ENCODE measurements at regions not wholly inside any gene's neighbourhood (a gene's known extent, or its start where the extent isn't known, plus 50 kb on each side); places are given as distances from the start of the nearest gene placed in this dataset.

DNA sequence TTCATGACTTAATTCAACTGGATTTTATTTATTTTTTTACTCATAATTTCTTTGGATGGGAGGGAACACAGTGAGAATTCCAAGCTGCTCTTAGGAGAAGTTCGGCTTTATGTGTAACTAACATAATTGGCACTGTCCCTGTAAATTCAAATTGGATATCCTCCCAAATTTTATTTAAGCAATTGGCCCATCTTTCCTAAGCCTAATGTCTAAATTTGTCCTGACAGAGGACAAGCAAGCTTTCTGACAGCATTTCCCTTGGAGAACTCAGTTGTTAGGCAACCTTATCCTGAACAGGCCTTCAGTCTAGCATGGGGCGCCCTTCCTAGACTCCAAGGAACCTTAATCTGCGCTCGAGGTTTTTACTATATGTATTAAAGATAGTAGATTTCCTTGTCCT, 550.3 kb downstream of the NUF2 start:
- Mint-ChIP-seq H3K27ac (no peak overlapping the region), H3K9me3 (peaks cover 8% of the 10 kb centered on the region), H3K4me1 (ENCODE audit: low read depth) (no peaks in the 10 kb centered on the region), H3K36me3 (ENCODE audit: low read depth) (no peaks in the 10 kb centered on the region), H3K4me3 (no peak overlapping the region), H3K27me3 (no peaks in the 10 kb centered on the region)
- intact Hi-C loops (cut with micrococcal nuclease) = no loop called here

DNA sequence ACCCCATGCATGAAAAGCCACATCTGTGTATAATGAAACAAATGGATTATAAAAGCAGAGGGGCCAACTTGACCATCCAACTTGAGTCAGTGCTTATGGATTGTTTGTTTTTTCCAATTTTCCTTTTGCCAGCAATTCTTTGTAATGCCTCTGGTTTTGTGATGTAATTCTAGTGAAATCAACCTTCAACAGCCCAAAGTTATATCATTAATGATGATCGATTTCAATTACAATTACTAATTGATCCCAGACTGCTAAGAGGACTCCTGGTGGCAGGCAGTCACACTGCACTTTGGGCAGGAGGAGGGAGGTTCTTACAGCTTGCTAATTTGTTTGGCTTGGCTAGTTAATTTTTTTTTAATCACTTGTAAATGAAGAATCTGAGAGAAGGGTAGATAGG, 552.3 kb downstream of the NUF2 start:
- intact Hi-C loops (cut with micrococcal nuclease) = no loop called here
- H3K4me3 Mint-ChIP-seq = no peak overlapping the region
- H3K4me1 Mint-ChIP-seq (ENCODE audit: low read depth) = no peaks in the 10 kb centered on the region
- no peaks in the 10 kb centered on the region for H3K9me3 Mint-ChIP-seq
- no peaks in the 10 kb centered on the region for H3K27me3 Mint-ChIP-seq
- H3K36me3 Mint-ChIP-seq (ENCODE audit: low read depth) = no peaks in the 10 kb centered on the region
- H3K27ac Mint-ChIP-seq = no peak overlapping the region

DNA sequence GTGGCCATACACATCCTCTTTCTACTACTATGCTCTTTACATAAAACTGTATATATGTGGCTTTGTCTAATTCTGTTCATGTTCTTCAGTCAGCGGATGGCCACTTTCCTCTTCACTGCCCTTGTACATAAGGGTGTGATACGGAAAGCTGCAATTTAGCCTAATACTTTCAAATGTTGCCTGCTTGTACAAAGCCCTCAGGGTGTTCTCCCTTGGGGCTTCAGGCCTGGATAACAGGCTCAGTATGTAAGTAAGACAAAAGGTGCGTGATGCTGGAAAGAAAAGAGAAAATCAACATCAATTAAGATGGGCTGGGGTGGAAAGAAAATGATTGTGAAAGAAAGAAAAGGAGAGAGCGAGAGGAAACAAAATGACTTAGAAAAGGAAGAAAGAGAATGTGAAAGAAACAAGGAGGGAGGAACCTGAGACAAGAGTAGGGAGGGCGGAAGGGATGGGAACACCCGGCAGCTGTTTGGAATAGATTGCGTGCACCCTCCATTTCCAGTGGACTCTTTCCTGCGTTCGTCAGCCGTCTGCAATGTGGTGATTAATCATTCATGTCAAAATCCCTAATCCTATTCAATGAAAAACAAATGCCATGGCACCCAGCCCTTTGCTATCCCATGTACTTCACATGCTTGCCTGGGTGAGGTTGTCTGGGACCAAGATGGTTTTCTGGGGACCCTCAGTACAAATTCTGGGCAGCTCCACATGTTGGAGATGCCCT, 553.6 kb downstream of the NUF2 start:
- no peaks in the 10 kb centered on the region for H3K36me3 Mint-ChIP-seq (ENCODE audit: low read depth)
- H3K9me3 Mint-ChIP-seq = no peaks in the 10 kb centered on the region
- intact Hi-C loops (cut with micrococcal nuclease) = no loop called here
- no peak overlapping the region for H3K27ac Mint-ChIP-seq
- no peak overlapping the region for H3K4me3 Mint-ChIP-seq
- no peaks in the 10 kb centered on the region for H3K4me1 Mint-ChIP-seq (ENCODE audit: low read depth)
- H3K27me3 Mint-ChIP-seq = no peaks in the 10 kb centered on the region

DNA sequence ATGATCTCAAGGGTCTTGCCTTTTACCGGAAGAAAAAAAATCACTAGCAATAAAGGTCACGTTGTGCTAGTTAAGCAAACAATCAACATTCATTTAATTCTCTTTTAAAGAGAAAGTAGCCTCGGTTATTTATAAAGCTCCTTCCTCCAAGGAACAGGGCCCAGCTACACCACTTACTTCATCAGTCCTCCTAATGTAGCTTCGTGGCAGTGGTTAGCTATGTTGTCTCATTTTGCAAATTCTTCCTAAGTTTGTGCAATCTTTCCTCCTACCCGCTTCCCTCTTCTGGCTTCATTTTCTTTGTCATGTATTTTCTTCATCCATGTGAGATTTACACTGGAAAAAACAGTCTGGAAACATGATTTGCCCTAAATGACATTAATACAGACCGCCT, 554.2 kb downstream of the NUF2 start:
- Mint-ChIP-seq H3K27me3 (no peaks in the 10 kb centered on the region), H3K4me1 (ENCODE audit: low read depth) (no peaks in the 10 kb centered on the region), H3K27ac (no peak overlapping the region), H3K4me3 (no peak overlapping the region), H3K36me3 (ENCODE audit: low read depth) (no peaks in the 10 kb centered on the region), H3K9me3 (no peaks in the 10 kb centered on the region)
- intact Hi-C loops (cut with micrococcal nuclease) = no loop called here

DNA sequence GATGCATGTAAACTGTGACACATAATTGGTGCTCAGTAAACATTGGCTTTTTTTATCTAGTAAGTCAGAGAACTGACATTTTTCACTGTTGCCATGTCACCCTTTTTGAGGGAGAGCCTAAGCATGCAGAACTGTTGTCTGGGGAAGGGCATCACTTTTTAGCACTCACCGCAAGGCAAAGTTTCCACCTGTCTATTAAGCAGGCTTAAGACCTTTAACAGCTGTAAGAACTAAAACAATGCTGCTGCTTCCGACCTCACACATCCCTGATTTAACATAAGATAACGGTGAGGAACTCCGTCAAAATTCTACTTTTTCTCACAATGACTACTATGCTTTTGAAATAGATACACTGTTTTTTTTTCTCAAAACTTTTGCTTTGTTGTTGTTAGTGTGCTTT, 554.8 kb downstream of the NUF2 start:
- no peaks in the 10 kb centered on the region for H3K9me3 Mint-ChIP-seq
- no peaks in the 10 kb centered on the region for H3K4me1 Mint-ChIP-seq (ENCODE audit: low read depth)
- H3K4me3 Mint-ChIP-seq = no peak overlapping the region
- no peak overlapping the region for H3K27ac Mint-ChIP-seq
- intact Hi-C loops (cut with micrococcal nuclease) = no loop called here
- no peaks in the 10 kb centered on the region for H3K36me3 Mint-ChIP-seq (ENCODE audit: low read depth)
- H3K27me3 Mint-ChIP-seq = no peaks in the 10 kb centered on the region

DNA sequence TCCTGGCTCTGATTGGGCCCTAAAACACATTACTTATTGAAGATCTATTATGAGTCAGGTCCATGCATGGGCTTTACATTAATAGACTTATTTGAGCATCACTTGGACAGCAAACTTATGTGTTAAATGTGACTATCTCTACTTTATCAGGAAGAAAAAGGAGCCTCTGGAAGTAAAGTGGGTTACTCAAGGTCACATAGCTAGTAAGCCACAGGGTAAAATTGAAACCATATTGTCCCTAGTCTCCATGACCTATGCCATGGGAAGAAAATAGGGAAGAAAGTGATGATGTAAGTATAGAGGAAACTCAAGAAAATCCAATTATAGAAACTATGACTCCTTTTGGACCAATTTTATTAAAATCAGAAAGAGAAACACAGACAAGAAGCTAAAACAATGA, 555.3 kb downstream of the NUF2 start:
- H3K4me3 Mint-ChIP-seq = no peak overlapping the region
- H3K4me1 Mint-ChIP-seq (ENCODE audit: low read depth) = no peaks in the 10 kb centered on the region
- no peaks in the 10 kb centered on the region for H3K36me3 Mint-ChIP-seq (ENCODE audit: low read depth)
- H3K9me3 Mint-ChIP-seq = no peaks in the 10 kb centered on the region
- H3K27ac Mint-ChIP-seq = no peak overlapping the region
- intact Hi-C loops (cut with micrococcal nuclease) = no loop called here
- no peaks in the 10 kb centered on the region for H3K27me3 Mint-ChIP-seq

DNA sequence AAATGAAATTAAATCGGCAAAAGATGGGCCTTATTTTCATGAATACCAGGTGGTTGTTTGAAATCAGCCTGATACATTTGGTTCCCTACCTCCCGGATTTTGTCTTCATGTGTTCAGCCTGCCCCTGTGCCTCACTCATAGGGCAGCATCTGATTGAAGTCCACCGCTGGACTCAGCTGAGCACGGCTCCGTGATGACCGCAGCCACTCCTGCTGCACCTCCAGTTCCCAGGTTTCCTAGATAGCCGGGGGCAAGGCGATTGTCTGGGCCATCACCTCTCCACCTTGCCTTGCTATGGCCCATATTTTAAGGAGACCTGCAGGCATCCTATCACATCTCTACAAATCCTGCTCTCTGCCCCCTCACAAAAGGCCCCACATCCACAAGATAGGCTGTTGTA, 563.8 kb downstream of the NUF2 start:
- intact Hi-C loops (cut with micrococcal nuclease) = no loop called here
- Mint-ChIP-seq H3K36me3 (ENCODE audit: low read depth) (no peaks in the 10 kb centered on the region), H3K9me3 (no peaks in the 10 kb centered on the region), H3K27ac (no peak overlapping the region), H3K27me3 (no peaks in the 10 kb centered on the region), H3K4me3 (no peak overlapping the region), H3K4me1 (ENCODE audit: low read depth) (no peaks in the 10 kb centered on the region)

DNA sequence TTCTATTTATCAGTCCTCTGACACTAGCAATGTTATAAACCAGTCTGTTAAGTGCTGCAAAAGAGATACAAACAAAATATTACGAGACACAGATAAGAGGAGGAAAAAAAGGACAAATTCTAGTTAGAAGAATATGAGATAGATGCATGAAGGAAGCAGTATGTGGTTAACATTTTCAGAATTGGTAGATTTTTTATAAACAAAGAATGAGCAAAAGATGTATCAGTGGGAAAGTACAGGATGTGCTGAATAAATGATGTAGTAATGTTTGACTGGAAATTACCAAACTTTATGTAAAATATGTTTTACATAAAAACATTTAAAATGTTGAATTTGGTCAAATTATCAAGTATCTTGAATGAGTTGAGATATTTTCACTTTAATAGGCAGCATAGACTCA, 574.2 kb downstream of the NUF2 start:
- H3K4me3 Mint-ChIP-seq = no peak overlapping the region
- H3K36me3 Mint-ChIP-seq (ENCODE audit: low read depth) = no peaks in the 10 kb centered on the region
- H3K9me3 Mint-ChIP-seq = peaks cover 17% of the 10 kb centered on the region
- no peaks in the 10 kb centered on the region for H3K27me3 Mint-ChIP-seq
- H3K4me1 Mint-ChIP-seq (ENCODE audit: low read depth) = no peaks in the 10 kb centered on the region
- intact Hi-C loops (cut with micrococcal nuclease) = no loop called here
- H3K27ac Mint-ChIP-seq = no peak overlapping the region

DNA sequence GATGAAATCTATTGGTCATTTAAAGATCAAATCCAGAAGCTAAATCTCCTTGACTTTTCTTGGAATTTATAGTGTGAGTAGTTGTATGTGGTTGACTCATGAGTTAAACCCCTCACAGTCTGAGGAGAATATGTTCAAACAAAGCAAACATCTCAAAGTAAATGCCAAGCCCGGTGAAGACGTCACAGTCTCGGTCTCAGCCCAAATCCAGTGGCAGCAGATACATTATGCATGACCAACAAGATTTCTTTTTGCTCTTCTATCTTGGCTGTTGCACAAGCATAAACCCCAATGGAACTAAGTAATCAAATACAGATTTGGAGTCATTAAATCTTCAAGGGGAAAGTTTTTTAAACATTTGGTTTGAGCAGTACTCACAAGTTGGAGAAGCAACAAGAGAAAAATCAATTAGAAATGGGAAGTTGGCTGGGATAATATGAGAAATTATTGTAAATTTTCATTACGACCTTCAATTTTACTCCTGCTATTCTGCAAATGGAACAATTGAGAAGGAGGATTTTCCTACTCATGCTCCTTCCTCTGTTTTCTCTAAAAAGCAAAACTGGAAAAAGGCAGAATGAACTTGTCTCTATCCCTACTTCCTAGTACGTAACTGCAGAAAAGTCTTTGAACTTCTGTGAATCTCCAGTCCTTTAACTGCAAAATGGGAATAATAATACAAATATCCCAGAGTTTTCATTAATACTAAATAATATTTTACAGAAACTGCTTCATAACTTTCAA, 575.8 kb downstream of the NUF2 start:
- Mint-ChIP-seq H3K4me1 (ENCODE audit: low read depth) (no peaks in the 10 kb centered on the region), H3K27me3 (no peaks in the 10 kb centered on the region), H3K27ac (no peak overlapping the region), H3K9me3 (peaks cover 22% of the 10 kb centered on the region), H3K4me3 (no peak overlapping the region), H3K36me3 (ENCODE audit: low read depth) (no peaks in the 10 kb centered on the region)
- intact Hi-C loops (cut with micrococcal nuclease) = no loop called here

DNA sequence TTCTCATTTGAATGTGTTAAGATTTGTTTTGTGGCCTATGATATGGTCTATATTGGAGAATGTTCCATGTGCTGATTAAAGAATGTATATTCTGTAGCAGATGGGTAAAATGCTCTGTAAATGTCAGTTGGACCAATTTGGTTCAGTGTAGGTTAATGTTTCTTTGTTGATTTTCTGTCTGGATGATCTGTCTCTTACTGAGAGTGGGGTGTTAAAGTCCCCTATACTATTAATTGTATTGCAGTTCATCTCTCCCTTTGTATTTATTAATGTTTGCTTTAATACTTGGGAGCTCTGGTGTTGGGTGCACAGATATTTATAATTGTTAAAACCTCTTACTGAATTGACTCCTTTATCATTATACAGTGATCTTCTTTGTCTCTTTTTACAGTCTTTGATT, 584.5 kb downstream of the NUF2 start:
- Mint-ChIP-seq H3K27ac (no peak overlapping the region), H3K36me3 (ENCODE audit: low read depth) (no peaks in the 10 kb centered on the region), H3K27me3 (no peaks in the 10 kb centered on the region), H3K4me3 (no peak overlapping the region), H3K4me1 (ENCODE audit: low read depth) (no peaks in the 10 kb centered on the region), H3K9me3 (peaks cover 47% of the 10 kb centered on the region)
- intact Hi-C loops (cut with micrococcal nuclease) = no loop called here

DNA sequence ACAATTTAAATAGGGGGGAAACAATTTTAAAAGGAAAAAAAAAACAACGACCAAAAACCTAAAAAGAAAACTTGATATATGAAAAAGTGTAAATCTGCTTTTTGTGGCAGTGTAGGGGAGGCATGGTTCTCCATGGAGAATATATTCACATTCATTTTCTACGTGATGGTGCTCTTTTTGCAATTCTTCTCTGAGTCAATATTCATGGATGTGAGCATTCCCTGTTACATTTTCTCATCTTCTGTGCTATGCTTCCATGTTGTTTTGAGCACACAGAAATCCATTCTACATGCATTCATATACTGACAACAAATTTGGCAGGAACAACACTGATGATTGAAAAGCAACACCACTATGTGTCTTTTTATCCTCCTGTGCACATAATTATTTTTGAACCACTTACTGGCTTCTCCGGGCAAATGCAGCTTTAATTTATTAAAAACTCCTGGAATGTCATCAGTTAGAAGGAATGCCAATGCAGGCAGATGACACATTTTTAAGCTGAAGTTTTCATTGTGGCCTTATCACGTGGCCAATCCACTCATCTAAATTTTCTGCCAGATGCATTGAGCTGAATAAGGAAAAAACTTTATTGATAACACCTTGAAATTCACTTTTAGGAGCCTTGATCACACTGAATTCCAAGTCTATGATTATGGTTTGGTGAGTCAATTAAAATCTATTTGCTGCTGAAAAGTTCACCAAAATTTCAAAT, 590.6 kb downstream of the NUF2 start:
- intact Hi-C loops (cut with micrococcal nuclease) = no loop called here
- Mint-ChIP-seq H3K27me3 (no peaks in the 10 kb centered on the region), H3K4me3 (no peak overlapping the region), H3K27ac (no peak overlapping the region), H3K9me3 (peaks cover 28% of the 10 kb centered on the region), H3K4me1 (ENCODE audit: low read depth) (no peaks in the 10 kb centered on the region), H3K36me3 (ENCODE audit: low read depth) (no peaks in the 10 kb centered on the region)

DNA sequence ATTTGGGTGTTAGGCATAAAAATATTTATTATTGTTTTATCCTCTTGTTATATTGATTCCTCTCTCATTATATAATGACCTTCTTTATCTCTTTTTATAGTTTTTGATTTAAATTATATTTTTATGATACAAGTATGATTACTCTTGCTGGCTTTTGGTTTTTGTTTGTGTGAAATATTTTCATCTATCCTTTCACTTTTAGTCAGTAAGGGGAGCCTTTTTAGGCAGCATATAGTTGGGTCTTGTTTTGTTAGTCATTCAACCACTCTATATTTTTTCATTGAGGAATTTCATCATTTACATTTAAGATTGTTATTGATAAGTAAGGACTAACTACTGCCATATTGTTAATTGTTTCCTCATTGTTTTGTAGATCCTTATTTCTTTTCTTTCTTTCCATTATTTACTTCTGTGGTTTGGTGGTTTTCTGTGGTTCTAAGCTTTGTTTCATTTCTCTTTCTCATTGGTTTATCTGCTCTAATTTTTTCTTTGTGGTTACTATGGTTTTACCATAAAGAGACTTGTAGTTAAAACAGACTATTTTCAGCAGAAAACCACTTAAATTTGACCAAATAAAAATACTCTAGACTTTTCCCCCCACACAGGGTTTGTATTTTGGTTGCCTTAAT, 593.1 kb downstream of the NUF2 start:
- Mint-ChIP-seq H3K36me3 (ENCODE audit: low read depth) (no peaks in the 10 kb centered on the region), H3K27ac (no peak overlapping the region), H3K27me3 (no peaks in the 10 kb centered on the region), H3K4me3 (no peak overlapping the region), H3K9me3 (peaks cover 3% of the 10 kb centered on the region), H3K4me1 (ENCODE audit: low read depth) (no peaks in the 10 kb centered on the region)
- intact Hi-C loops (cut with micrococcal nuclease) = no loop called here

DNA sequence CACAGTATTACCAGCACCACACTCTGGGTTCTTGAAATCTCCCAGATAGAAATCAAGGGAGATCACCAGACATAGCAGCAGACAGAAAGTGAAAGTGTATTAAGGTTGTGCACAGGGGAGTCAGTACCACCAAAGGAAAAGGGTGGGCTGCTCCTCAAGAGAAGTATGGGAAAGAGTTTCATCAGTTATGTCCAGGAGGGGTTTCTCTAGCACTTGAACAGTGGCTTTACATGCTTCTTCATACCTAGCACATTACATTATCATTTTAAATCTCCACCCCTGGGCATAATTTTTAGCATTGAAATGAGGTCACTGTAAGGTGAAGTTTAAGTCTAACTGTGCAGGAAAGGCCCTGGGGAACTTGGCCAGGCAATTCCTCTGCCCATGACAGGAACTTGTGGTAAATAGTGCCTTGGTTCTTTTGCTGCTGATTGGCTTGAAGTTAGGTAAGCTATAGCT, 601.0 kb downstream of the NUF2 start:
- Mint-ChIP-seq H3K27ac (no peak overlapping the region), H3K4me1 (ENCODE audit: low read depth) (no peaks in the 10 kb centered on the region), H3K9me3 (peaks cover 9% of the 10 kb centered on the region), H3K27me3 (no peaks in the 10 kb centered on the region), H3K36me3 (ENCODE audit: low read depth) (no peaks in the 10 kb centered on the region), H3K4me3 (no peak overlapping the region)
- intact Hi-C loops (cut with micrococcal nuclease) = no loop called here

DNA sequence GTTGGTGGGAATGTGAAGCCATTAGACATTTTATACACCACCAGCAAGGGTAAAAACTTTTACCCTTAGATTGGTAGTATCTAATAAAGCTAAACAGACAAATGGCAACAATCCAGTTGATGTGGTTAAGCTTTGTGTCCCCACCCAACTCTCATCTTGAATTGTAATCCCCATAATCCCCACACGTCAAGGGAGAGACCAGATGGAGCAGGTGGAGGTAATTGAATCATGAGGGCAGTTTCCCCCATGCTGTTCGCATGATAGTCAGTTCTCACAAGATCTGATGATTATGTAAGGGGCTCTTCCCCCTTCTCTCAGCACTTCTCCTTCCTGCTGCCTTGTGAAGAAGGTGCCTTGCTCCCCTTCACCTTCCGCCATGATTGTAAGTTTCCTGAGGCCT, 602.3 kb downstream of the NUF2 start:
- H3K4me1 Mint-ChIP-seq (ENCODE audit: low read depth) = no peaks in the 10 kb centered on the region
- H3K9me3 Mint-ChIP-seq = peaks cover 9% of the 10 kb centered on the region
- H3K27me3 Mint-ChIP-seq = no peaks in the 10 kb centered on the region
- intact Hi-C loops (cut with micrococcal nuclease) = no loop called here
- no peak overlapping the region for H3K4me3 Mint-ChIP-seq
- H3K27ac Mint-ChIP-seq = no peak overlapping the region
- H3K36me3 Mint-ChIP-seq (ENCODE audit: low read depth) = no peaks in the 10 kb centered on the region

Data from dendritic cell treated with granulocyte-macrophage colony-stimulating factor and Interleukin-4, amounts not matched to agents 40 ng/mL and 50 ng/mL, for 4 days (primary cell).